B cell (primary cell): ENCODE measurements at regions not wholly inside any gene's neighbourhood (a gene's known extent, or its start where the extent isn't known, plus 50 kb on each side); places are given as distances from the start of the nearest gene placed in this dataset.

Experiments
- CTCF ChIP-seq: fragments of 200-600 bp; IDR thresholded peaks from one replicate; pipeline ENCODE4 v1.8.0; 2022; ENCODE audit warnings: antibody characterized with exemption, mild to moderate bottlenecking
- EZH2 ChIP-seq: IDR thresholded peaks from 2 replicates; pipeline ENCODE4 v1.6.1; 2012; ENCODE audit warnings: borderline replicate concordance, low read depth, mild to moderate bottlenecking, moderate library complexity, low read length; ENCODE audit not compliant: insufficient read depth, poor library complexity, severe bottlenecking

GRCh38 chr10:9470581-9470980 is 1416.1 kb downstream of the GATA3 start:
- no peak for TF ChIP-seq CTCF
- TF ChIP-seq EZH2 = no peak
